ENCODE measurements at regions not wholly inside any gene's neighbourhood (a gene's known extent, or its start where the extent isn't known, plus 50 kb on each side); places are given as distances from the start of the nearest gene placed in this dataset.

- TF ChIP-seq POLR2A (IDR thresholded peaks at IDR 0.05) (no peak), CTCF (IDR thresholded peaks at IDR 0.05) (no peak)
Measured at GRCh38 chr9:31321256-31321655, 1063.2 kb upstream of the ACO1 start.

All from testis (tissue), 2 donors.